ENCODE measurements at regions not wholly inside any gene's neighbourhood (a gene's known extent, or its start where the extent isn't known, plus 50 kb on each side); places are given as distances from the start of the nearest gene placed in this dataset.
"Not testable (repeated sequence)": the region's sequence is repeated elsewhere in the genome, so short reads cannot be mapped to it uniquely, and the experiment has no call there.

DNA sequence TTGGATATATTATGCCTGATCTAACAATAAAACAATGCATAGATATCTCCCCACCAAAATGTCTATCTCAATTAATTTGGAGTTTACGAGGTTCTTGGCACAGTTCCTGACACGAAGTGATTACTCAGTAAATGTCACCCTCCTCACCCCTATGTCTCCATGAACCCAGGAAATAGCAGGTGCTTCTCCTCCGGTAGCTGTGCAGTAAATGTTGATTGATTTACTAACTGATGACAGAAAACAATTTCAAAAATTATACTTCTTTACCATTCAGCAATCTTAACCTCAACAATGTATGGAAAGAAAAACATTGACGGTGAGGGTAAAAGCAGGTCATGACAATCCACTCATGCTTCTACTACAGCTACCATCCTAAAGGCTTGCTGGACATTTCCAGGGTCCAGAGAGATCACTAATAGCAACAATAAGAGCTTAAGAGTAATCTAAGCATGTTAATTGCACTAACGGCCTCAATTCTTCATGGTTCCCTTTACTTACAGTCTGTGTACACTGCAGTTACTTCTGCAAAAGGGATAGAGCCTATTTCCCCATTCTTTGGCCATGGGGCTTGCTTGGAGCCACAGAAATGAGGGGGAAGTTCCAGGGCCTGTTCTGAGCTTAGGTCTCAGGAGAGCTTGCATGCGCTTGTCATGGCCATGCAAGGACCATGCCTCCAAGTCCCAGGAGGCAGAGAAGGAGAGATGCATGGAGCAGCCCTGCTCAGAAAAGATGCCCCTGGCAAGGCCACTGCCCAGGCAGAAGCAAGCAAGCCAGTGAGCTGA is 222.6 kb downstream of the ATP6V0E2 start:
- TF ChIP-seq, protein P1, sequence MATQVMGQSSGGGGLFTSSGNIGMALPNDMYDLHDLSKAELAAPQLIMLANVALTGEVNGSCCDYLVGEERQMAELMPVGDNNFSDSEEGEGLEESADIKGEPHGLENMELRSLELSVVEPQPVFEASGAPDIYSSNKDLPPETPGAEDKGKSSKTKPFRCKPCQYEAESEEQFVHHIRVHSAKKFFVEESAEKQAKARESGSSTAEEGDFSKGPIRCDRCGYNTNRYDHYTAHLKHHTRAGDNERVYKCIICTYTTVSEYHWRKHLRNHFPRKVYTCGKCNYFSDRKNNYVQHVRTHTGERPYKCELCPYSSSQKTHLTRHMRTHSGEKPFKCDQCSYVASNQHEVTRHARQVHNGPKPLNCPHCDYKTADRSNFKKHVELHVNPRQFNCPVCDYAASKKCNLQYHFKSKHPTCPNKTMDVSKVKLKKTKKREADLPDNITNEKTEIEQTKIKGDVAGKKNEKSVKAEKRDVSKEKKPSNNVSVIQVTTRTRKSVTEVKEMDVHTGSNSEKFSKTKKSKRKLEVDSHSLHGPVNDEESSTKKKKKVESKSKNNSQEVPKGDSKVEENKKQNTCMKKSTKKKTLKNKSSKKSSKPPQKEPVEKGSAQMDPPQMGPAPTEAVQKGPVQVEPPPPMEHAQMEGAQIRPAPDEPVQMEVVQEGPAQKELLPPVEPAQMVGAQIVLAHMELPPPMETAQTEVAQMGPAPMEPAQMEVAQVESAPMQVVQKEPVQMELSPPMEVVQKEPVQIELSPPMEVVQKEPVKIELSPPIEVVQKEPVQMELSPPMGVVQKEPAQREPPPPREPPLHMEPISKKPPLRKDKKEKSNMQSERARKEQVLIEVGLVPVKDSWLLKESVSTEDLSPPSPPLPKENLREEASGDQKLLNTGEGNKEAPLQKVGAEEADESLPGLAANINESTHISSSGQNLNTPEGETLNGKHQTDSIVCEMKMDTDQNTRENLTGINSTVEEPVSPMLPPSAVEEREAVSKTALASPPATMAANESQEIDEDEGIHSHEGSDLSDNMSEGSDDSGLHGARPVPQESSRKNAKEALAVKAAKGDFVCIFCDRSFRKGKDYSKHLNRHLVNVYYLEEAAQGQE (IDR thresholded peaks at IDR 0.05; ENCODE audit: insufficient replicate concordance, low read depth) = not testable (repeated sequence)
- TF ChIP-seq, protein P2, sequence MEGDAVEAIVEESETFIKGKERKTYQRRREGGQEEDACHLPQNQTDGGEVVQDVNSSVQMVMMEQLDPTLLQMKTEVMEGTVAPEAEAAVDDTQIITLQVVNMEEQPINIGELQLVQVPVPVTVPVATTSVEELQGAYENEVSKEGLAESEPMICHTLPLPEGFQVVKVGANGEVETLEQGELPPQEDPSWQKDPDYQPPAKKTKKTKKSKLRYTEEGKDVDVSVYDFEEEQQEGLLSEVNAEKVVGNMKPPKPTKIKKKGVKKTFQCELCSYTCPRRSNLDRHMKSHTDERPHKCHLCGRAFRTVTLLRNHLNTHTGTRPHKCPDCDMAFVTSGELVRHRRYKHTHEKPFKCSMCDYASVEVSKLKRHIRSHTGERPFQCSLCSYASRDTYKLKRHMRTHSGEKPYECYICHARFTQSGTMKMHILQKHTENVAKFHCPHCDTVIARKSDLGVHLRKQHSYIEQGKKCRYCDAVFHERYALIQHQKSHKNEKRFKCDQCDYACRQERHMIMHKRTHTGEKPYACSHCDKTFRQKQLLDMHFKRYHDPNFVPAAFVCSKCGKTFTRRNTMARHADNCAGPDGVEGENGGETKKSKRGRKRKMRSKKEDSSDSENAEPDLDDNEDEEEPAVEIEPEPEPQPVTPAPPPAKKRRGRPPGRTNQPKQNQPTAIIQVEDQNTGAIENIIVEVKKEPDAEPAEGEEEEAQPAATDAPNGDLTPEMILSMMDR (IDR thresholded peaks at IDR 0.05; ENCODE audit: insufficient read depth, low read length) = not testable (repeated sequence)
- not testable (repeated sequence) for TF ChIP-seq POLR2AphosphoS5, GABPA (IDR thresholded peaks at IDR 0.05; ENCODE audit: low read depth)

Measured in HL-60 (cell line).